ENCODE measurements at regions not wholly inside any gene's neighbourhood (a gene's known extent, or its start where the extent isn't known, plus 50 kb on each side); places are given as distances from the start of the nearest gene placed in this dataset.

GRCh38 chr22:42217752-42218280 is 52.6 kb downstream of the TCF20 start:
- no peak for DNase-seq (ENCODE audit: low read depth in 1 of 2, low spot score in 1 of 2)

- DNase-seq (ENCODE audit: low read depth in 1 of 2, low spot score in 1 of 2), result no peak
Measured at GRCh38 chr22:42217019-42217751, 53.3 kb downstream of the TCF20 start.

GRCh38 chr22:42214633-42215415 is 55.6 kb downstream of the TCF20 start:
- DNase-seq (ENCODE audit: low read depth in 1 of 2, low spot score in 1 of 2), result no peak

GRCh38 chr22:42208362-42208761 is 62.1 kb downstream of the TCF20 start:
- DNase-seq (ENCODE audit: low read depth in 1 of 2, low spot score in 1 of 2), result no peak

GRCh38 chr22:42207918-42208317 is 62.5 kb downstream of the TCF20 start:
- DNase-seq (ENCODE audit: low read depth in 1 of 2, low spot score in 1 of 2), result no peak

GRCh38 chr22:42203609-42204008 is 66.8 kb downstream of the TCF20 start:
- no peak for DNase-seq (ENCODE audit: low read depth in 1 of 2, low spot score in 1 of 2)

- DNase-seq (ENCODE audit: low read depth in 1 of 2, low spot score in 1 of 2), result peak in 1 of 2 donors; percentile 31
Measured at GRCh38 chr22:42202669-42203068, 67.8 kb downstream of the TCF20 start.

- DNase-seq (ENCODE audit: low read depth in 1 of 2, low spot score in 1 of 2), result no peak
Measured at GRCh38 chr22:42202048-42202447, 68.4 kb downstream of the TCF20 start.

- DNase-seq (ENCODE audit: low read depth in 1 of 2, low spot score in 1 of 2), result no peak
Measured at GRCh38 chr22:42199025-42199424, 68.4 kb upstream of the CYP2D6 start.

- no peak for DNase-seq (ENCODE audit: low read depth in 1 of 2, low spot score in 1 of 2)
Measured at GRCh38 chr22:42198226-42198625, 67.6 kb upstream of the CYP2D6 start.

GRCh38 chr22:42196454-42196853 is 65.8 kb upstream of the CYP2D6 start:
- DNase-seq (ENCODE audit: low read depth in 1 of 2, low spot score in 1 of 2), result no peak

GRCh38 chr22:42194953-42195352 is 64.3 kb upstream of the CYP2D6 start:
- no peak for DNase-seq (ENCODE audit: low read depth in 1 of 2, low spot score in 1 of 2)

GRCh38 chr22:42194104-42194851 is 63.7 kb upstream of the CYP2D6 start:
- no peak for DNase-seq (ENCODE audit: low read depth in 1 of 2, low spot score in 1 of 2)

GRCh38 chr22:42192547-42192946 is 61.9 kb upstream of the CYP2D6 start:
- DNase-seq (ENCODE audit: low read depth in 1 of 2, low spot score in 1 of 2), result no peak

GRCh38 chr22:42190274-42190673 is 59.7 kb upstream of the CYP2D6 start:
- DNase-seq (ENCODE audit: low read depth in 1 of 2, low spot score in 1 of 2), result no peak

GRCh38 chr22:42189761-42190160 is 59.2 kb upstream of the CYP2D6 start:
- no peak for DNase-seq (ENCODE audit: low read depth in 1 of 2, low spot score in 1 of 2)

GRCh38 chr22:42188808-42189447 is 58.3 kb upstream of the CYP2D6 start:
- no peak for DNase-seq (ENCODE audit: low read depth in 1 of 2, low spot score in 1 of 2)

- no peak for DNase-seq (ENCODE audit: low read depth in 1 of 2, low spot score in 1 of 2)
Measured at GRCh38 chr22:42187646-42188045, 57.0 kb upstream of the CYP2D6 start.

GRCh38 chr22:42185915-42186439 is 55.4 kb upstream of the CYP2D6 start:
- DNase-seq (ENCODE audit: low read depth in 1 of 2, low spot score in 1 of 2), result no peak

- no peak for DNase-seq (ENCODE audit: low read depth in 1 of 2, low spot score in 1 of 2)
Measured at GRCh38 chr22:42184852-42185251, 54.2 kb upstream of the CYP2D6 start.

Measured in stimulated activated CD4-positive, alpha-beta T cell treated with anti-CD3 and anti-CD28 coated beads, Interleukin-15, amount 100 ng/mL, for 1 hour (primary cell).